NT2/D1 (cell line): ENCODE measurements at regions not wholly inside any gene's neighbourhood (a gene's known extent, or its start where the extent isn't known, plus 50 kb on each side); places are given as distances from the start of the nearest gene placed in this dataset.

ENCODE experiments used
- DNase-seq: peaks from one replicate; pipeline ENCODE4 v3.0.0-alpha.2; 2011; ENCODE audit warnings: low read depth, low spot score
- H3K27me3 ChIP-seq: 2 replicates; pipeline ENCODE4 v1.6.0; 2011; ENCODE audit warnings: mild to moderate bottlenecking; ENCODE audit not compliant: insufficient read length, insufficient read depth
- H3K36me3 ChIP-seq: 2 replicates; pipeline ENCODE4 v1.6.1; 2011; ENCODE audit warnings: mild to moderate bottlenecking, low read length, mixed read lengths; ENCODE audit not compliant: insufficient read depth, insufficient read length
- H3K4me1 ChIP-seq: 2 replicates; pipeline ENCODE4 v1.5.1; 2011; ENCODE audit not compliant: insufficient read depth, insufficient read length
- H3K4me3 ChIP-seq: 2 replicates; pipeline ENCODE4 v1.5.1; 2011; ENCODE audit warnings: low read depth; ENCODE audit not compliant: insufficient read length
- H3K9ac ChIP-seq: 2 replicates; pipeline ENCODE4 v1.6.0; 2011; ENCODE audit warnings: low read depth; ENCODE audit not compliant: insufficient read length
- H3K9me3 ChIP-seq: 2 replicates; pipeline ENCODE4 v1.5.1; 2011; ENCODE audit warnings: mild to moderate bottlenecking, low read length; ENCODE audit not compliant: insufficient read depth
- SUZ12 ChIP-seq: IDR thresholded peaks from 2 replicates; pipeline ENCODE4 v1.6.1; 2011; ENCODE audit not compliant: insufficient read length, insufficient read depth; ENCODE audit errors: extremely low read depth
- YY1 ChIP-seq: IDR thresholded peaks from 2 replicates; pipeline ENCODE4 v1.6.1; 2011; ENCODE audit not compliant: insufficient read length, insufficient read depth
- ZNF274 ChIP-seq: IDR thresholded peaks from 2 replicates; pipeline ENCODE4 v1.6.1; 2011; ENCODE audit warnings: mild to moderate bottlenecking, low read depth, low read length

DNA sequence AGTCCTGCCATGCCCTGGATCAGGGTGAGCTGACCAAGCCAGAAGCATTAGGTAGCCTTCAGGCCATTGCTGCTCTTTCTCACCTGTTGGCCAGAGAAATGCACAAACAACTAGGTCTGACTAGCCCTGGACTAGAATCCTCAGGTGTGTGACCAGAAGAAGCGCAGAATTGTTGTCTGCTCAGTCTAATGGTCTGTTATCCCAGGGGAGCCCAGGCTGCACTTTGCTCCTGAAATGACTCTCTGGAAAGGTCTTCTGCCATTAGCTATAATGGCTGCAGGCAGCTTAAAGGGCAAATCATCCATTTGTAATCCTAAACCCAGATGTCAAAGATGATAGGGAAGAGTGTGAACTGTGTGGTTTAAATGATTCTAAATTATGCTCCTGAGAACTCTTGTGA is 246.1 kb downstream of the NFKBIZ start:
- DNase-seq = no peak
- H3K27me3 ChIP-seq = no peaks in the 10 kb centered on the region
- no peaks in the 10 kb centered on the region for H3K9me3 ChIP-seq
- H3K9ac ChIP-seq = no peak overlapping the region
- H3K4me3 ChIP-seq = no peak overlapping the region
- H3K4me1 ChIP-seq = no peaks in the 10 kb centered on the region
- TF ChIP-seq SUZ12 (no peak), ZNF274 (no peak), YY1 (no peak)
- no peaks in the 10 kb centered on the region for H3K36me3 ChIP-seq

- Histone ChIP-seq H3K36me3 (no peaks in the 10 kb centered on the region), H3K27me3 (no peaks in the 10 kb centered on the region), H3K4me3 (no peak overlapping the region), H3K9ac (no peak overlapping the region), H3K9me3 (no peaks in the 10 kb centered on the region), H3K4me1 (no peaks in the 10 kb centered on the region)
- TF ChIP-seq ZNF274 (no peak), YY1 (no peak), SUZ12 (no peak)
- no peak for DNase-seq
These were observed 246.8 kb downstream of the NFKBIZ start for GRCh38 chr3:102096066-102096465.

- Histone ChIP-seq H3K4me3 (no peak overlapping the region), H3K27me3 (no peaks in the 10 kb centered on the region), H3K36me3 (no peaks in the 10 kb centered on the region), H3K9ac (no peak overlapping the region), H3K4me1 (no peaks in the 10 kb centered on the region), H3K9me3 (no peaks in the 10 kb centered on the region)
- TF ChIP-seq YY1 = no peak
- TF ChIP-seq SUZ12 = no peak
- TF ChIP-seq ZNF274 = no peak
- DNase-seq = no peak
These were observed 249.0 kb downstream of the NFKBIZ start for GRCh38 chr3:102098130-102098885.

GRCh38 chr3:102099913-102100312 is 250.6 kb downstream of the NFKBIZ start:
- Histone ChIP-seq H3K36me3 (no peaks in the 10 kb centered on the region), H3K9me3 (no peaks in the 10 kb centered on the region), H3K9ac (no peak overlapping the region), H3K4me3 (no peak overlapping the region), H3K27me3 (no peaks in the 10 kb centered on the region), H3K4me1 (no peaks in the 10 kb centered on the region)
- TF ChIP-seq YY1 (no peak), ZNF274 (no peak), SUZ12 (no peak)
- DNase-seq = no peak

DNA sequence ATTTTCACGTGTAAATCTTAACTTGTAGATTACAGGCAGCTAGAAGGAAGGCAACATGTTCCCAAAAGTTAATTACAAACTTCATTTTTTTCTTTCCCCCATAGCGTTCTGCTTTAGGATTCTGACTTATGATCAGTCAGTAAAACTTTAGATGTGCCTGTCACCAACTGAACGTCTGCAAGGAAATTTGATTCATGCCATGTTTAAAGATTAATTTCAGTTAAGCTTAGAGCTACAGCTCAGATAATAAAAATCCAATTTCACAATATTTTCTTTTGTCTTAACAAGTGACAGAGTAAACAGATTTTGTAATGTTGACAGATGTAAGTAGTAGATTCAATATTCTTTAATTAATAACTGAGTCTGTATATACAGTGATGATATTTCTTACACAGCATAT is 253.1 kb downstream of the NFKBIZ start:
- Histone ChIP-seq H3K9ac (no peak overlapping the region), H3K9me3 (peaks cover 2% of the 10 kb centered on the region; the same call in 1 of the 2 replicates), H3K4me3 (no peak overlapping the region), H3K27me3 (no peaks in the 10 kb centered on the region), H3K4me1 (no peaks in the 10 kb centered on the region), H3K36me3 (no peaks in the 10 kb centered on the region)
- TF ChIP-seq ZNF274 (no peak), YY1 (no peak), SUZ12 (no peak)
- no peak for DNase-seq

DNA sequence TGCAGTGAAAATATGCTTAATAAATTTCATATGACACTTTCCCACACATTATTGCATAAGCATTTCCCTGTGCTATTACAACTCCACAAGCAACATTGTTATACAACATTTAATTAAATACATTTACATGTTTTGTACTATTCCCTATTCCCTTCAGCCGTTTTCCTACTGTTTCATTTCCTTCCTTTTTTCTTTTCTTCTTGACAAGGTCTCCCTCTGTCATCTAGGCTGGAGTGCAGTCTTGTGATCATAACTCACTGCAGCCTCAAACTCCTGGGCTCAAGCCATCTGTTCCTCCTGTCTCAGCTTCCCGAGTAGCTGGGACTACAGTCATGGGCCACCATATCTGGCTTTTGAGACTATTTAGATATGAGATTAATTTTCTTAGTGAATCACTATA is 254.7 kb downstream of the NFKBIZ start:
- H3K4me3 ChIP-seq = no peak overlapping the region
- no peak for DNase-seq
- H3K4me1 ChIP-seq = no peaks in the 10 kb centered on the region
- H3K27me3 ChIP-seq = no peaks in the 10 kb centered on the region
- TF ChIP-seq ZNF274 (no peak), SUZ12 (no peak), YY1 (no peak)
- no peaks in the 10 kb centered on the region for H3K36me3 ChIP-seq
- H3K9me3 ChIP-seq = peaks cover 9% of the 10 kb centered on the region
- no peak overlapping the region for H3K9ac ChIP-seq

- Histone ChIP-seq H3K36me3 (no peaks in the 10 kb centered on the region), H3K9me3 (peaks cover 9% of the 10 kb centered on the region), H3K27me3 (no peaks in the 10 kb centered on the region), H3K4me1 (no peaks in the 10 kb centered on the region), H3K4me3 (no peak overlapping the region), H3K9ac (no peak overlapping the region)
- DNase-seq = no peak
- TF ChIP-seq SUZ12 (no peak), YY1 (no peak), ZNF274 (no peak)
These were observed 255.9 kb downstream of the NFKBIZ start for GRCh38 chr3:102105193-102105592.
